ENCODE measurements at regions not wholly inside any gene's neighbourhood (a gene's known extent, or its start where the extent isn't known, plus 50 kb on each side); places are given as distances from the start of the nearest gene placed in this dataset.

- no peak for FAIRE-seq
Observed at GRCh38 chr6:105603788-105604586, 201.1 kb upstream of the PREP start.

DNA sequence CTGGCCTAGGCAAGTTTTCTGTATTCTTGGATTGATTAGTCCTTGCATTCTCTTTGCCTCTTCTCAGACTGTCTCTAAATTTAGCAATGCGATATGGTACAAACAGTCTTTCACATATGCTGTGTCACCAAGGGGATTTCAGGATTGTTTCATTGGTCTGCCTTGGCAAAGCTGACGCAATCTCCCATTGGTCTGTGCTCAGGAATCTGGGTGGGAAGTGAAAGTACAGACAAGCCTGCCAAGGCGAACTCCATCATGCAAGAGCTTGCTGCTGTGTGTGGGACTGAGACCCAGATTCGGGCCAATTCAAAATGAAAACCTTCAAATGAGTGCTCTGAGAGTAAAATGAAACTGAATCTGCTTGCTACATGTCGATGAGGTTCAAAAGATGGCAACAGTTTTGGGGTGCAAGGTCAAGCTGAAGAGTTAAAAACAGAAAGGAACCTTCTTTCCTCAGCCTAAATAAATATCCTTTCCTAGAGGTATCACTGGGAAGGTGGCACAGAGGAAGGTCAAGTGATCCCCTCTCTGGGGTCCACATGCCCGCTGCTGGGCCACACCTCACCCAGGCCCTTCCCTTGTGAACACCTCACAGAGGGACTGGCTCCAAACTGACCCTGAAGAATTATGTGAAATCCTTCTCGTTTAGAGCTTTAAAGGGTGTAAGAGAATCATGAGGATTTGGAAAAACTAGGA is 198.8 kb upstream of the PREP start:
- no peak for FAIRE-seq

- FAIRE-seq, result no peak
Observed at GRCh38 chr6:105600336-105601260, 197.7 kb upstream of the PREP start.

GRCh38 chr6:105598264-105598663 is 195.4 kb upstream of the PREP start:
- FAIRE-seq, result no peak

GRCh38 chr6:105596284-105596755 is 193.4 kb upstream of the PREP start:
- no peak for FAIRE-seq

GRCh38 chr6:105595829-105596228 is 192.9 kb upstream of the PREP start:
- FAIRE-seq, result no peak

DNA sequence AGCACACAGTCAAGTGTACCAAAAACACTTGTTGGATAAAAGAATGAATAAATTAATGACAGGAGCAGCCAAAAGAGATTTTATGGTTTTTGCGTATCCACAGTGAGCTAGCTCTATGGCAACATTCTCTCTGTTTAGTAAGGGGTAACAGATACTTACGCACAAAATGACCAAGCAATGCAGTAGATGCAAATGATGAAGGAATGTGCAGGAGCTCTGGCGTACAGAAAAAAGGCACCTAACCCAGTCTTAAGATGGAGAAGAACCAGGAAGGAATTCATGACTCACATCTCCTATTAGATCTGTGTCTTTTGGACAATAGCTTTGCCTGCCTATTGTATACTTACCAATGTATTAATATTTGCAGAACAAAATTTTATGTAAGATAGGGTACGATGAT is 191.9 kb upstream of the PREP start:
- no peak for FAIRE-seq

DNA sequence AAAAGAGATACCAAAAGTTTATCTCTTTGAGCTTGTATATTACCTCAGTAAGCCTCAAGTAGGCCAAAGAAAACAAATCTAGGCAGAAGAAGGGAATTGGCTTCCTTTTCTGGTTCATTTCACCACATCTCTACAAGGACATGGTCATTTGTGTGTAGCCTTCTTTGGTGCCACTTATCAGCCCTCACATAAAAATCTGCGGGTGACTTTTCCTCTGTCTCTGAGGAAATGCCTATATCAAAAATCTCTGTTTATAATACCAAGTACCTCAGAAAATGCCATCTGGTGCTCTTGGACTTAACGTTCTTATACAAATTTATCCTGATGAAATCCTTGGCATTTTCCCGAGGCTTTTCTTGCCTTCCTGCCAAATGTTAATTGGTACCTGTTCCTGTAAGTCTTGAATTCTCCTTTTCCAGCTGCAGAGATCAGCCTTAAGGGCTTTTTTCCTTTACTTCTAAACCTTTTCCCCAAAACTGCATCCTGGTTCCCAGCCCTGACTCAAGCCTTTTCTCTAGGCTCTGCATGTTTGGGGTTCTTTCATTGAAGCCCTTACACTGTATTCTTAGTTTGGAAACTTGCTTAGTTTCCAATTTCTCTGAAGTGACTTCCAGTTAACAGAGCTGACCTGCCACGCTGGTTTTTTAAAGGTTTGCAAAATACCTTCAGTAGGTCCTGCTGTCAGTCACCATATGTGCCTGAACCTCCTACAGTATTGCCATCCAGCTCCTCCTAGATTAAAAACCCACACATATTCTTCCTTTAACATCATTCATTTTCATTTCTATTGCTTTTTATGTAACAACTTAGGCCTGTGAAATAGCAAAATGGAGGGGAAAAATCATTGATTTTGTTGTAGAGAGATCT is 191.2 kb upstream of the PREP start:
- no peak for FAIRE-seq

GRCh38 chr6:105593056-105593690 is 190.3 kb upstream of the PREP start:
- no peak for FAIRE-seq

DNA sequence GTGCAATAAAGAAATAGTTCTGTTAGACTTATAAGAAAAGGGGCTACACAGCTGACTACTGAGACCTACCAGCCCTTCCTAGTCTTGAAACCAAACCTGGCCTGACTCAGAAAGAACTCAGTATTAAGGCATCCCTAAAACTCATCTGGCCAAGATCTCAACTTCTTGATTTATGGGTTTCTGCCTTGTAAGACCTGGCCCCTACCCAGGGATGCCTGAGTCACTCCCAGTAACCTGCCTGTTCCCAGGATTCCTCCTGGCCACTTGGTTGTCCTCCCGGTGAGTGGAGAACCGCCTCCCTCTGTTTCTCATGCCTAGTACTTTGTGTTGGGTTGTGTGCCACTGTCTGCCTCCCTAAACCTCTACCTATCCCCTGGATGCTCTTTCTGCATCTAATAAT is 189.4 kb upstream of the PREP start:
- FAIRE-seq, result no peak

- FAIRE-seq, result no peak
Observed at GRCh38 chr6:105591053-105591452, 188.2 kb upstream of the PREP start.

- no peak for FAIRE-seq
Observed at GRCh38 chr6:105588123-105588710, 185.3 kb upstream of the PREP start.

DNA sequence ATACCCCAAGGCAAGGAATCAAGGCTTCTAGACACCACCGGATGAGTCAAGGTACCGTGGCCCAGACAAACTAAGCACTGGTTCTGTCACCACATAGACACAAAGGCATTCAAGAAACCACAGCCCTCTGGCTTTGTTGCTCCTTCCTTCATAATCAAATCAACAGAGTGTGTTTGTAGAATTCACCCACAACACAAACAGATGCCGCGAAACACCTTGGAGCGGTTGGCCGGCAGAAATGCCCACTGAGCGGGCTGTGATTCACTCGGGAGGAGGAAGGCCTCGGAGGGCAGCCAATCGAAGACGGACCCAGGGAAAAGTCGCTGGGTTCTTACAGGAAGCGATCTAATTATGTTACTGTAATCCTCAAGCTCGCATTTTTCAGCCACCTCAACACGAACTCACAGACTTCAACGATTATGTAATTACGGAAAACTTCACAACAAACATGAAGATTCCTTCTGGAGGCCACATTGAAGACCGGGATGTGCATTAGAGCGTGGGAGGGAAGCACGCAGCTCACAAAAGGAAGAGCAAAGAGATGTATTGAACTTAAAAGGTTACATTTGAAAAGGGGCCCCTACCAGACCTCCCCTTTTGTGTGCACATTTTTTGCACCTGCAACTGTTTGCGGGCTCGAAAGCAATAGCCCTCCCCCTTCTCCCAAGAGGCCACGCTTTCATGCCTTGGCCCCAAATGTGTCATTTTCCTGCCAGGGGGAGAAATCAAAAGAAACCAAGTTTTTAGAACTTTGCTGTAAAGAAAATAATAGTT is 184.7 kb upstream of the PREP start:
- no peak for FAIRE-seq

DNA sequence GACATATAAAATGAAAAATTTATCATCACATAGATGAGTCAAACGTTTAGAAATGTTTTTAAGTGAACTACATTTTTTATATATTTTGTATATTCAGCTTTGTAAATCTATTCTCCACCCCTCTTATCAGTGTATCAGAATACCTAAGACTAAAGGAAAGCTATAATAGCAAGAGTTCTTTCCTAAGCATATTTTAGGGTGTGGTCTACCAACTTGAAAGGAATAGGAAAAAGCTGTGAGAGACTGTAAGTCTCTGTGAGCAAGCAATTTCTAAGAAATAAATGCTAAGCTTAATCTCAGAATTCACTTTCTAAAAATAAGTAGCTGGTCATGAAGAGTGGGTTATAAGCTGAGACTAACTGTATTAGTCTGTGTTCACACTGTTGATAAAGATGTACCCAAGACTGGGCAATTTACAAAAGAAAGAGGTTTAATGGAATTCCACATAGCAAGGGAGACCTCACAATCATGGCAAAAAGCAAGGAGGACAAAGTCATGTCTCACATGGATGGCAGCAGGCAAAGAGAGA is 175.4 kb upstream of the PREP start:
- no peak for FAIRE-seq

DNA sequence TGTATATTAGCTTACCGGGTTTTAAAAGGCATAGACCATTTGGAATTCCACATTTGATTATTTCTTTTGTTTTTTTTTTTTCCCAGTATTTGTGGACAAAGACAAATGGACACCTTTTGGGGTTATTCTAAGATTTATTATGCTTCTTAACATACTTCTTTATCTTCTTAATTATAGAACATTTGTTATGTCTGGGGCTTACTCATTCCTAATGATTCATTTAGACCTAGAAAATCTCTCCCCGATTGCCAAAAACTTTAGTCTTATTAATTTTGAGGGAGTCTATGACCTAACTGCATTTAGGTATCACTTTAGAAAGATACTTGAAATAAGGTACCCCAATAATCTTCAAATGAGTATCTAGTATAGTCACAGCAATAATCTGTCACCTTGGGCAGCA is 170.7 kb upstream of the PREP start:
- no peak for FAIRE-seq

- FAIRE-seq, result no peak
Observed at GRCh38 chr6:105573138-105573537, 170.3 kb upstream of the PREP start.

GRCh38 chr6:105570416-105570815 is 167.5 kb upstream of the PREP start:
- no peak for FAIRE-seq

- FAIRE-seq, result no peak
Observed at GRCh38 chr6:105569706-105570105, 166.8 kb upstream of the PREP start.

DNA sequence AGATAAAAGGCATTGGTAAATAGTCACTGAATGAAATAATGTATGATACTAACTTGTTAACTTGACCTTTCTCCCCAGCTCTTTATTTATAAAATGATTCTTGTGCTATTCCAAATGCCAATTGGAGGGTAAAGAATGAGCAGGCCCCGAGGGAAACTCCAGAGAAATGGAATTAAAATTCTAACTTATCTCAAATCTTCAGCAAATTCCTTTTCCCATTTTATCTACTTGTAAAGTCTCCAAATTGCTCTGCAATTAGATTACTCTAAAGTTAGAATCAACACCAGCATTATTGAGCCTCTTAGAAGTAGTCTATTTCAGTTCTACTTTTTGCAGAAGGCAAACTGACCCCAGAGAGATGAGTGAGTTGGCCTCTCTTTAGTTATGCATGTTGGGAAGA is 165.9 kb upstream of the PREP start:
- no peak for FAIRE-seq

DNA sequence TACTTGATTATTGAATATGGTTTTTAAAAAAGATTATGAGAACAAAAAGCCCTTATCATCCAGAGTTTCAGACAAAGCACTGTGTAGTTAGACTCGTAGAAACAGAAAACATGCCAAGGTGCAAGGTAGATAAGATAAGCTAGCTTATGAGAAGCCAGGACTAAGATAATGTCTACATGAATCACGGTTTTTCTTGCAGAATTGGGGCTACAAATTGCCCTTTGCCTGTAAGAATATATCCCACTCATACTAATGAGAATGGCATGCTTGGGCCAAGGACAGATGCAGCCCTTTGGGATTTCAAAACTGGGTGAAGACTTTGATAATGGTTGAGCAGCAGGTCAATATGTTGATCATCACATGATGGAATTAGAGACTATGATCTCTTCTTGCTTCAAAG is 165.3 kb upstream of the PREP start:
- no peak for FAIRE-seq

Data from colon (tissue), 2 donors.